H9 (cell line): ENCODE measurements at regions not wholly inside any gene's neighbourhood (a gene's known extent, or its start where the extent isn't known, plus 50 kb on each side); places are given as distances from the start of the nearest gene placed in this dataset.

ENCODE experiments used
- DNase-seq: peaks from one replicate; pipeline ENCODE4 v3.0.0-alpha.2; 2017
- H2AFZ ChIP-seq: one replicate; pipeline ENCODE4 v1.6.1; 2013; ENCODE audit warnings: mild to moderate bottlenecking, low read length, control low read depth, moderate library complexity
- H2AK5ac ChIP-seq: 2 replicates; pipeline ENCODE4 v1.6.1; 2013; ENCODE audit warnings: low read length, control low read depth, mixed read lengths; ENCODE audit not compliant: insufficient read length
- H2BK120ac ChIP-seq: one replicate; pipeline ENCODE4 v1.6.1; 2013; ENCODE audit warnings: low read depth, mild to moderate bottlenecking, low read length, control low read depth, inconsistent platforms; ENCODE audit not compliant: poor library complexity, severe bottlenecking
- H2BK12ac ChIP-seq: 2 replicates; pipeline ENCODE4 v1.6.1; 2013; ENCODE audit warnings: low read length, control low read depth, mixed read lengths, low read depth; ENCODE audit not compliant: insufficient read length
- H2BK15ac ChIP-seq: 2 replicates; pipeline ENCODE4 v1.6.1; 2013; ENCODE audit warnings: low read depth, low read length, control low read depth
- H2BK20ac ChIP-seq: one replicate; pipeline ENCODE4 v1.6.1; 2013; ENCODE audit warnings: low read depth, mild to moderate bottlenecking, low read length, control low read depth, inconsistent platforms; ENCODE audit not compliant: poor library complexity, severe bottlenecking
- H2BK5ac ChIP-seq: 2 replicates; pipeline ENCODE4 v1.6.1; 2013; ENCODE audit warnings: low read length, control low read depth, mixed read lengths; ENCODE audit not compliant: insufficient read length
- H3K14ac ChIP-seq: 2 replicates; pipeline ENCODE4 v1.6.1; 2013; ENCODE audit warnings: low read length, control low read depth; ENCODE audit not compliant: insufficient read depth
- H3K18ac ChIP-seq: 2 replicates; pipeline ENCODE4 v1.6.1; 2013; ENCODE audit warnings: low read depth, mild to moderate bottlenecking, mixed read lengths, low read length, control low read depth; ENCODE audit not compliant: insufficient read length
- H3K23ac ChIP-seq: 2 replicates; pipeline ENCODE4 v1.6.1; 2013; ENCODE audit warnings: low read length, control low read depth, mixed read lengths, low read depth; ENCODE audit not compliant: insufficient read length
- H3K23me2 ChIP-seq: 2 replicates; pipeline ENCODE4 v1.6.1; 2013; ENCODE audit warnings: low read depth, mild to moderate bottlenecking, mixed read lengths, low read length, control low read depth; ENCODE audit not compliant: insufficient read length, poor library complexity, severe bottlenecking
- H3K27ac ChIP-seq: 2 replicates; pipeline ENCODE4 v1.5.1; 2013; ENCODE audit warnings: low read length, control low read depth, mixed read lengths, low read depth; ENCODE audit not compliant: insufficient read length
- H3K27me3 ChIP-seq: 2 replicates; pipeline ENCODE4 v1.6.1; 2013; ENCODE audit warnings: low read length, control low read depth, inconsistent platforms; ENCODE audit not compliant: insufficient read depth
- H3K4ac ChIP-seq: 2 replicates; pipeline ENCODE4 v1.6.1; 2013; ENCODE audit warnings: low read depth, mild to moderate bottlenecking, control low read depth, inconsistent platforms, low read length, moderate library complexity
- H3K4me1 ChIP-seq: 2 replicates; pipeline ENCODE4 v1.6.1; 2013; ENCODE audit warnings: low read length, control low read depth, inconsistent platforms; ENCODE audit not compliant: insufficient read depth
- H3K4me2 ChIP-seq: 2 replicates; pipeline ENCODE4 v1.6.1; 2013; ENCODE audit warnings: low read length, control low read depth, mixed read lengths; ENCODE audit not compliant: insufficient read length, insufficient read depth
- H3K56ac ChIP-seq: 2 replicates; pipeline ENCODE4 v1.6.1; 2013; ENCODE audit warnings: low read depth, mild to moderate bottlenecking, mixed read lengths, low read length, control low read depth; ENCODE audit not compliant: insufficient read length
- H3K79me1 ChIP-seq: 2 replicates; pipeline ENCODE4 v1.6.1; 2013; ENCODE audit warnings: low read depth, mild to moderate bottlenecking, moderate library complexity, low read length, control low read depth, inconsistent platforms; ENCODE audit not compliant: insufficient read depth, poor library complexity, severe bottlenecking
- H3K79me2 ChIP-seq: 2 replicates; pipeline ENCODE4 v1.6.1; 2013; ENCODE audit warnings: low read length, control low read depth, inconsistent platforms; ENCODE audit not compliant: insufficient read depth
- H3K9ac ChIP-seq: 2 replicates; pipeline ENCODE4 v1.6.1; 2013; ENCODE audit warnings: low read length, control low read depth, mixed read lengths; ENCODE audit not compliant: insufficient read length; ENCODE audit errors: extremely low read depth
- H3K9me3 ChIP-seq: one replicate; pipeline ENCODE4 v1.6.1; 2013; ENCODE audit warnings: low read depth, low read length, inconsistent platforms; ENCODE audit not compliant: control insufficient read depth
- H3T11ph ChIP-seq: one replicate; pipeline ENCODE4 v1.6.1; 2013; ENCODE audit warnings: mild to moderate bottlenecking, low read length, control low read depth, inconsistent platforms
- H4K20me1 ChIP-seq: one replicate; pipeline ENCODE4 v1.6.1; 2013; ENCODE audit not compliant: control insufficient read depth, insufficient read length, insufficient read depth
- H4K5ac ChIP-seq: 2 replicates; pipeline ENCODE4 v1.6.1; 2013; ENCODE audit warnings: low read depth, mild to moderate bottlenecking, mixed read lengths, low read length, control low read depth; ENCODE audit not compliant: insufficient read length
- H4K8ac ChIP-seq: replicated peaks from 2 replicates; pipeline ENCODE4 v1.6.1; 2013; ENCODE audit warnings: low read length, control low read depth, mixed read lengths, low read depth; ENCODE audit not compliant: insufficient read length
- H4K91ac ChIP-seq: 2 replicates; pipeline ENCODE4 v1.6.1; 2013; ENCODE audit warnings: low read depth, mild to moderate bottlenecking, moderate library complexity, mixed read lengths, low read length, control low read depth; ENCODE audit not compliant: insufficient read length
- H3K27ac Mint-ChIP-seq, 3 experiments: 2 replicates in 2 of 3; 3 replicates in 1 of 3; pipeline ENCODE4 v1.8.0; 2020 to 2021; ENCODE audit warnings: mixed read lengths in 3 of 3, mild to moderate bottlenecking in 1 of 3, moderate library complexity in 1 of 3
- H3K27me3 Mint-ChIP-seq: 2 replicates; pipeline ENCODE4 v1.8.0; 2021; ENCODE audit warnings: low read depth, mild to moderate bottlenecking, moderate library complexity, mixed read lengths
- H3K36me3 Mint-ChIP-seq, 3 experiments: 2 replicates in 2 of 3; 3 replicates in 1 of 3; pipeline ENCODE4 v1.8.0; 2020 to 2021; ENCODE audit warnings: low read depth in 3 of 3, mixed read lengths in 3 of 3; ENCODE audit not compliant: insufficient read depth in 1 of 3
- H3K4me1 Mint-ChIP-seq, 2 experiments: 2 replicates each; pipeline ENCODE4 v1.8.0; 2020; ENCODE audit warnings: mixed read lengths in 2 of 2
- H3K4me3 Mint-ChIP-seq, 2 experiments: 2 replicates in 1 of 2; 3 replicates in 1 of 2; pipeline ENCODE4 v1.8.0; 2020 to 2021; ENCODE audit warnings: mild to moderate bottlenecking in 2 of 2, mixed read lengths in 2 of 2, moderate library complexity in 1 of 2
- H3K9me3 Mint-ChIP-seq, 2 experiments: 2 replicates in 1 of 2; 3 replicates in 1 of 2; pipeline ENCODE4 v1.8.0; 2020; ENCODE audit warnings: mild to moderate bottlenecking in 2 of 2, mixed read lengths in 2 of 2, moderate library complexity in 1 of 2
- CTCF ChIP-seq: fragments of 200-600 bp; sonication (generic); conservative IDR thresholded peaks from 3 replicates; pipeline ENCODE4 v1.8.0; 2021; ENCODE audit warnings: antibody characterized with exemption, mild to moderate bottlenecking
- WGBS: extraction: QIAGEN DNeasy Blood & Tissue Kit; methylation state at CpG from one replicate; pipeline ENCODE4 v1.1.7; 2013; ENCODE audit warnings: missing lambda C conversion rate, low lambda C conversion rate, mixed read lengths; ENCODE audit not compliant: insufficient read length; ENCODE audit errors: extremely low coverage; 5-methylcytosine and 5-hydroxymethylcytosine counted together

GRCh38 chr5:89817841-89818240 is 591.7 kb downstream of the CETN3 start:
- Histone ChIP-seq H3K56ac (no peak overlapping the region), H3K23ac (no peak overlapping the region), H3K9ac (no peak overlapping the region), H3K9me3 (no peaks in the 10 kb centered on the region), H3K79me2 (no peaks in the 10 kb centered on the region), H4K20me1 (no peaks in the 10 kb centered on the region), H3K27ac (no peak overlapping the region), H2BK15ac (no peak overlapping the region), H3T11ph (no peak overlapping the region), H4K8ac (no peak overlapping the region), H3K18ac (no peak overlapping the region), H4K5ac (no peak overlapping the region), H3K23me2 (no peaks in the 10 kb centered on the region), H3K4me1 (no peaks in the 10 kb centered on the region), H2AFZ (no peak overlapping the region), H2BK5ac (no peak overlapping the region), H2AK5ac (no peak overlapping the region), H3K14ac (no peak overlapping the region), H3K79me1 (no peaks in the 10 kb centered on the region), H2BK20ac (no peak overlapping the region), H3K27me3 (no peaks in the 10 kb centered on the region), H3K4me2 (no peak overlapping the region), H2BK12ac (no peak overlapping the region), H4K91ac (no peak overlapping the region), H2BK120ac (no peak overlapping the region), H3K4ac (no peak overlapping the region)
- DNase-seq: no peak
- no peak for TF ChIP-seq CTCF
- no peak overlapping the region for H3K27ac Mint-ChIP-seq
- H3K27me3 Mint-ChIP-seq: no peaks in the 10 kb centered on the region
- peaks cover under 1% of the 10 kb centered on the region in 2 experiments; a peak in 3 of 4 replicates for H3K4me1 Mint-ChIP-seq
- no CpG with 5 or more reads among the region's 4 CpGs for WGBS
- peaks cover 0 to 1% (median 0%) of the 10 kb centered on the region in 3 experiments; a peak in 2 of 7 replicates for H3K36me3 Mint-ChIP-seq
- no peaks in the 10 kb centered on the region; a peak in 1 of 5 replicates for H3K9me3 Mint-ChIP-seq
- H3K4me3 Mint-ChIP-seq: no peak overlapping the region
